ENCODE measurements at regions not wholly inside any gene's neighbourhood (a gene's known extent, or its start where the extent isn't known, plus 50 kb on each side); places are given as distances from the start of the nearest gene placed in this dataset.

DNA sequence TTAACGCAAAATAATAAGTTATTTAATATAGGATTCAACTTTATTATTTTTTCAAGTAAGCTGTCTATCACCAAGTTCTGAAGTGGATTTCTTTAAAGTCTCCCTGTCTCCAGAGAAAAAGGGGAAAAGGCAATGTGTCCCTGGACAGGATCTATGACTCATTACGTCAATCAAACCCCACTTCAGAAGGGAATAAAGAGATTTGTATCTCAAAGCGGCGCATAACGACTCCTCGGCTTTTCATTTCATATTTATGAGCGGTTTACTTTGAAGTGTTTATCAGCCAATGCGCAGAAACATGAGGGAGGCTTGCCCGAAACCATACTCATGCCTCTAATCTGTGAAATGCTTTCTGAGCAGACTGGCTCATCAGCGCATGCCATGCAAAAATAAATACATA, 938.6 kb upstream of the WWC1 start:
- no peak overlapping the region for H3K4me3 ChIP-seq (ENCODE audit: low read length)
- TF ChIP-seq, protein P1, sequence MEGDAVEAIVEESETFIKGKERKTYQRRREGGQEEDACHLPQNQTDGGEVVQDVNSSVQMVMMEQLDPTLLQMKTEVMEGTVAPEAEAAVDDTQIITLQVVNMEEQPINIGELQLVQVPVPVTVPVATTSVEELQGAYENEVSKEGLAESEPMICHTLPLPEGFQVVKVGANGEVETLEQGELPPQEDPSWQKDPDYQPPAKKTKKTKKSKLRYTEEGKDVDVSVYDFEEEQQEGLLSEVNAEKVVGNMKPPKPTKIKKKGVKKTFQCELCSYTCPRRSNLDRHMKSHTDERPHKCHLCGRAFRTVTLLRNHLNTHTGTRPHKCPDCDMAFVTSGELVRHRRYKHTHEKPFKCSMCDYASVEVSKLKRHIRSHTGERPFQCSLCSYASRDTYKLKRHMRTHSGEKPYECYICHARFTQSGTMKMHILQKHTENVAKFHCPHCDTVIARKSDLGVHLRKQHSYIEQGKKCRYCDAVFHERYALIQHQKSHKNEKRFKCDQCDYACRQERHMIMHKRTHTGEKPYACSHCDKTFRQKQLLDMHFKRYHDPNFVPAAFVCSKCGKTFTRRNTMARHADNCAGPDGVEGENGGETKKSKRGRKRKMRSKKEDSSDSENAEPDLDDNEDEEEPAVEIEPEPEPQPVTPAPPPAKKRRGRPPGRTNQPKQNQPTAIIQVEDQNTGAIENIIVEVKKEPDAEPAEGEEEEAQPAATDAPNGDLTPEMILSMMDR (conservative IDR thresholded peaks at IDR 0.05; ENCODE audit: low read depth, low read length) = no peak
- no peak for DNase-seq (ENCODE audit: low read depth)

DNA sequence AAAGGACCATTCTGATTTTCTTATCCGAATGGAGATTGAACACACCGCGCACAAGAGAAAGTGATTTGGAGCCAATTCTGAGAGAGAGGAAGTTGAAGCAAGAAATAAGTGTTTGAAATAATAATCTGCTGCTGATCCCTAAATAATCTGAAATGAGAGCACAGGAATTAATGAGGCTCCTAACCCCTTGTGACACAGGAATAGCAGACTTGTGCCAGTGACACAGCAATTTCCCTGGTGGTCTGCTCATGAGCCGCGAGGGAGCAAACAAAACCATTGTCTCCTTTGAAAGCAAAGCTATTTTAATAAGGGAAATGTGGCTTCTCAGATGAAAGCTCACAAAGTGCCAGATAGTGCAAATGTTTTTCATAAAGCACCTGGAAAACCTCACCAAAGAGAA, 936.1 kb upstream of the WWC1 start:
- TF ChIP-seq, protein P1 (conservative IDR thresholded peaks at IDR 0.05; ENCODE audit: low read depth, low read length) = no peak
- H3K4me3 ChIP-seq (ENCODE audit: low read length) = peak overlapping the region; percentile 1
- no peak for DNase-seq (ENCODE audit: low read depth)

DNA sequence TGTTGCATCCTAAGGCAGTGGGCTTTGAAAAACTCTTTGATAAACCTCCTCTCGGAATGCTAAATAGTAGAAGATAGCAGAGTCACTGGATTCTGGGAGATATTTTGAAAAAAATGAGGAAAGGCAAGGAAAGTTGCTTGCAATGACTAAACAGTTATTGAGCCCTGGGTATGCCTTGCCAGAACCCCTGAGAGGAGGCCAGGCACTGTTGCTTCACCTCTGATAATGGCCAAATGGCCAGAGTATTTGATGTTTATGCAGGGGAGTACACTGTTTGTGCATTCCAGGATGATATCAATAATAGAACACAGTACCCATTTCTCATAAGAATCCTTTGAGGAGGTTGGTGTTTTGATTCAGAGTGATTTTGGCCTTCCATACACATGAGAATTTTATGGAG, 935.1 kb upstream of the WWC1 start:
- H3K4me3 ChIP-seq (ENCODE audit: low read length) = no peak overlapping the region
- TF ChIP-seq, protein P1 (conservative IDR thresholded peaks at IDR 0.05; ENCODE audit: low read depth, low read length) = no peak
- no peak for DNase-seq (ENCODE audit: low read depth)

DNA sequence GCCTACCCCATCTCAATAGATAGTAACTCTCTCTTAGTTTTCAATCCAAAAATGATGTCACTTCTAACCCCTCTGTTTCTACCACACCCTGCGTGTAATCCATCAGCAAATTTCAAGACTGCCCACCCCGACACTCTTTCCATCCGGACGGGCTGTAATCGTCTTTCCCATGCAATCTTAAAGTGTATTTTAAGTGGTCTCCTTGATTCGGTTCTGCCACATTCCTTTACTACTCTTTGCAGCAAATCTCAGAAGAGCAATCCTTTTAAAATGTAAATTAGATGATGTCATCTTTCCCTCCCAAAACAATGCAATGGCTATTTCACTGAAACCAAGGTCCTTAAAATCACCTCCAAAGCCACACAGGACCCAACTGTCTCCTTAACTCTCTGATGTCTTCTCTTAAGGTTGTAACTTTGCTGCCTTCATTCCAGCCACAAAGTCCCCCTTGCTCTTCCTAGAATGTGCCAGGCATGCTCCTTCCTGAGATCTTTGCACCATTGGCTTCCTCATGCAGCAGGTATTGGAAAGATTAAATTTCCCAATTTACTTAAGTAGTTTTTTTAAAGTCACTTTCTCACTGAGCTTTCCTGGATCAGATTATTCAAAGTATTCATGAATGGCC, 932.5 kb upstream of the WWC1 start:
- TF ChIP-seq, protein P1 (conservative IDR thresholded peaks at IDR 0.05; ENCODE audit: low read depth, low read length) = no peak
- H3K4me3 ChIP-seq (ENCODE audit: low read length) = no peak overlapping the region
- no peak for DNase-seq (ENCODE audit: low read depth)

DNA sequence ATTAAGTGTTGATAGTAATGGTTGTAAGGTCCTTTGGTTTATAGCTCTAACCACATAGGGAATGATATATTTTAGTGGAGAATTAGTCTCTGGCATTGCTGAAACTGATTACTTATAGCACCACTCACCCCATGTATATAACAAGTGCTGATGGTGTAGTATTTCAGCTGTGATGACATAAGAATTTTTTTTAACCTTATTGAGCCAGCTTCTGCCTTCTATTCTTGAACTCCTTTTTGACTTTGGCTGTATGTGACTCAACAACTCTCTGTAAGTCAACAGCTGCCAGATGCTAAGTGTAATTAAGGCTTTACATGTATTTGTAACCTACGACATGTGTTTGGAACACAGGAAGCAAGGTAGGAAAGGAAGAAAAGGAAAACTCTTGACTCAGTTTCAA, 929.6 kb upstream of the WWC1 start:
- TF ChIP-seq, protein P1 (conservative IDR thresholded peaks at IDR 0.05; ENCODE audit: low read depth, low read length) = no peak
- no peak for DNase-seq (ENCODE audit: low read depth)
- no peak overlapping the region for H3K4me3 ChIP-seq (ENCODE audit: low read length)

DNA sequence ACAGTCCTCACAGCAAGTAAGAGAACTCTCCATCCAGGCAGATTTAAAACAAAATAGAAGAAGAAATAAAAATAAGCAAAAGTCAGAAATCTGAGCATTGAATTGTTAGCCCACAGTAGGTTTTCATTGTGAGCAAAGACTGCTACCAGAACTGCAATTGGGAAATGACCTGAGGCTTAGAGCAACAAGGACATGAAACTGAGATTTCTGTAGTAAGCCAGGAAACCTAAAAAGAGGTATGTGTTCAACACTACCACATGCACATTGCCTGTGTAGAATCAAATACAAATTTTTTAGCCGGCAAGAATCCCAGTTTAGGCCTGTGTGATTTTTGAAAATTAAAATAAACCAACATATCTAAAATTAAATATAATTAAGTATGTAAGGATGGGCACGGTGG, 928.4 kb upstream of the WWC1 start:
- no peak overlapping the region for H3K4me3 ChIP-seq (ENCODE audit: low read length)
- TF ChIP-seq, protein P1 (conservative IDR thresholded peaks at IDR 0.05; ENCODE audit: low read depth, low read length) = no peak
- no peak for DNase-seq (ENCODE audit: low read depth)

DNA sequence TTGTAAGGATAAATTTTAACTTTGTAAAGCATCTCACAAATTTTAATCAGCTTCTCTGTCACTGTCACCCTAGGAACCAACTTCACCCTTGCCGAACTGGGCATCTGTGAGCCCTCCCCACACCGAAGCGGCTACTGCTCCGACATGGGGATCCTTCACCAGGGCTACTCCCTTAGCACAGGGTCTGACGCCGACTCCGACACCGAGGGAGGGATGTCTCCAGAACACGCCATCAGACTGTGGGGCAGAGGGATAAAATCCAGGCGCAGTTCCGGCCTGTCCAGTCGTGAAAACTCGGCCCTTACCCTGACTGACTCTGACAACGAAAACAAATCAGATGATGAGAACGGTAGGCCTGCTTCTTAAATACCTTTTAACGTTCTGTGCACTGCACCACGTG, 916.3 kb upstream of the WWC1 start:
- DNase-seq (ENCODE audit: low read depth) = no peak
- no peak overlapping the region for H3K4me3 ChIP-seq (ENCODE audit: low read length)
- TF ChIP-seq, protein P1 (conservative IDR thresholded peaks at IDR 0.05; ENCODE audit: low read depth, low read length) = no peak
